ENCODE measurements at regions not wholly inside any gene's neighbourhood (a gene's known extent, or its start where the extent isn't known, plus 50 kb on each side); places are given as distances from the start of the nearest gene placed in this dataset.
A peak's percentile ranks its signal among the peaks of the same experiment; 100 is the strongest.

DNA sequence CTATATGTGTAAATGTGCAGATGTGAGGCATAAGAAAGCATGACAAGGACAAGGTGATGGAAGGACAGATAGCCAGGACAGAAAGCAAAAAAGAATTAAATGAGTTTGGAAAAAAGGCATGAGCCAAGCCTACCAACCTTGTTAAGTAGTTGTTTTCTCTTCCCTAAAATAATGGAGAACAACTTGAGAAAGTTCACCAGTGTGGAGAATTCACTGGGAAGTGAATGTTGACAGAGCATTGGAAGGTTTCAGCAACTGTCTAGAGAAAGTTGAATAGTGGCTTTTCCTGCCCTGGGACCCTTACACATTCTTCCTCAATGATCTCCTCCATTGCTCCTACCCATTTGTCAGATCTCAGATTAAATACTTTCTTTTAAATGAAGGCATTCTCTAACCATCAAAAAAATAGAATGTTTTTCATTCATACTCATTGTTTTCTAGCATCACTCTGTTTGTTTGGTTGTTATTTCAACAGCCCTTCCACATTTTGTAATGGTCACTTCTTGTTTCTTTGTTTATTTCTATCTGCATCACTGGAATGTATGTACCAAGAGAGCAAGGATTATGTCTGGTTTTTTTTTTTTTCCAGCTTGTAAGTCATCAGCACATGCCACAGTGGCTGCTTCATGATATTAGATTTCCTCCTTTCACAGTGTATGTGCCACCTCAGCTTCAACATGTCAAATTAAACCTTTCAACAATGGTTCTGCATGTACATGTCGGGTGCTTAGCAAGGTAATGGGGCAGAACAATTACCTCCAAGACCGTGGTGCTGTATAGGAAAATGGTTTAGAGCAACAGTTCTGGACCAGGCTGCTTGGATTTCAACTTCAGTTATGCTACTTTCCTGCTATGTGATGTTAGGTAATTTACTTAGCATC, 586.0 kb upstream of the VRK2 start:
- H3K9me3 Mint-ChIP-seq: no peaks in the 10 kb centered on the region; the same call in 1 of the 2 replicates

DNA sequence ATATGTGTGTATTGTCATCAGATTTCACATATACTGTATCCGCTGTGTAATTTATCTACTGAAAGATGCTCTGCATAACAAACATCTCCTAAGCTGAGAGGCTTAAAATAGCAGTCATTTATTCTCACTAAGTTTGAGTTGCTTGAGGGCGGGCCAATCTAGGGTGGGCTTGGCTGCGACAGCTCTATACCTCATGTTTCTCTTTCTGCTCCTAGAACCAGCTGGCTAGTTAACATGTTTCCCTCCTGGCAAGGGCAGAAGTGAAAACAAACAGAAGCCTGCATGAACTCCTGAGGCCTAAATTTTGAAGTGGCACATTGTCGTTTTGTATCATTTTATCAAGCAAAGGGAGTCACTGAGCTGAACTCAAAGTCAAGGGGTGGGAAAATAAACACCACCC, 585.0 kb upstream of the VRK2 start:
- no peak for DNase-seq
- TF ChIP-seq, protein P1, sequence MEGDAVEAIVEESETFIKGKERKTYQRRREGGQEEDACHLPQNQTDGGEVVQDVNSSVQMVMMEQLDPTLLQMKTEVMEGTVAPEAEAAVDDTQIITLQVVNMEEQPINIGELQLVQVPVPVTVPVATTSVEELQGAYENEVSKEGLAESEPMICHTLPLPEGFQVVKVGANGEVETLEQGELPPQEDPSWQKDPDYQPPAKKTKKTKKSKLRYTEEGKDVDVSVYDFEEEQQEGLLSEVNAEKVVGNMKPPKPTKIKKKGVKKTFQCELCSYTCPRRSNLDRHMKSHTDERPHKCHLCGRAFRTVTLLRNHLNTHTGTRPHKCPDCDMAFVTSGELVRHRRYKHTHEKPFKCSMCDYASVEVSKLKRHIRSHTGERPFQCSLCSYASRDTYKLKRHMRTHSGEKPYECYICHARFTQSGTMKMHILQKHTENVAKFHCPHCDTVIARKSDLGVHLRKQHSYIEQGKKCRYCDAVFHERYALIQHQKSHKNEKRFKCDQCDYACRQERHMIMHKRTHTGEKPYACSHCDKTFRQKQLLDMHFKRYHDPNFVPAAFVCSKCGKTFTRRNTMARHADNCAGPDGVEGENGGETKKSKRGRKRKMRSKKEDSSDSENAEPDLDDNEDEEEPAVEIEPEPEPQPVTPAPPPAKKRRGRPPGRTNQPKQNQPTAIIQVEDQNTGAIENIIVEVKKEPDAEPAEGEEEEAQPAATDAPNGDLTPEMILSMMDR (IDR thresholded peaks at IDR 0.05): no peak
- H3K36me3 Mint-ChIP-seq (ENCODE audit: low read depth): no peaks in the 10 kb centered on the region

More for the DNA sequence above, 586.0 kb upstream of the VRK2 start:
- Mint-ChIP-seq H3K4me1 (ENCODE audit: low read depth) (peaks cover 5% of the 10 kb centered on the region; the same call in 1 of the 2 replicates), H3K4me3 (no peak overlapping the region), H3K27me3 (ENCODE audit: insufficient read depth) (peaks cover 11% of the 10 kb centered on the region), H3K27ac (no peak overlapping the region), H3K36me3 (ENCODE audit: low read depth) (no peaks in the 10 kb centered on the region)
- TF ChIP-seq, protein P1 (IDR thresholded peaks at IDR 0.05): no peak
- DNase-seq: no peak

DNA sequence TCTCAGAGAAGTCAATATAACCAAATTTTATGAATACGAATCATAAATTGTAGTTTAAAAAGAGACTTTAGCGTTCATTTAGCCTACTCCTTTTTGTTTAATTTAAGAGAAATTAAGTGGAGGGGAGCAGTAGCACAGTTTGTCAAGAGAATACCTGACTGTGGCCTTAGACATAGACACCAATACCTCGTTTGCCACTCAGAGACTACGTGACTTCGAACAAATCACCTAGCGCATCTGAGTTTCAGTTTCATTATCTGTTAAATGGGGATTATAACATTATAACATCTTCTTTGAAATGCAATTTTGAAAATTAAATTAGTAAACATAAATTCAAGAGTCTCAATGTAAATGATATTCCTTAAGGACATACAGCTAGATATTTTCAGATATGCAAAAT, 581.5 kb upstream of the VRK2 start:
- Mint-ChIP-seq H3K36me3 (ENCODE audit: low read depth) (no peaks in the 10 kb centered on the region), H3K4me1 (ENCODE audit: low read depth) (peaks cover 5% of the 10 kb centered on the region; the same call in 1 of the 2 replicates), H3K27ac (no peak overlapping the region), H3K27me3 (ENCODE audit: insufficient read depth) (peaks cover 8% of the 10 kb centered on the region), H3K9me3 (no peaks in the 10 kb centered on the region; the same call in 1 of the 2 replicates), H3K4me3 (peak overlapping the region; percentile 57; the same call in 1 of the 2 replicates)
- DNase-seq: no peak
- TF ChIP-seq, protein P1 (IDR thresholded peaks at IDR 0.05): no peak

More for the DNA sequence above, 585.0 kb upstream of the VRK2 start:
- H3K4me1 Mint-ChIP-seq (ENCODE audit: low read depth): peaks cover 5% of the 10 kb centered on the region; the same call in 1 of the 2 replicates
- H3K27me3 Mint-ChIP-seq (ENCODE audit: insufficient read depth): peaks cover 14% of the 10 kb centered on the region
- no peaks in the 10 kb centered on the region; the same call in 1 of the 2 replicates for H3K9me3 Mint-ChIP-seq
- no peak overlapping the region for H3K27ac Mint-ChIP-seq
- H3K4me3 Mint-ChIP-seq: no peak overlapping the region

DNA sequence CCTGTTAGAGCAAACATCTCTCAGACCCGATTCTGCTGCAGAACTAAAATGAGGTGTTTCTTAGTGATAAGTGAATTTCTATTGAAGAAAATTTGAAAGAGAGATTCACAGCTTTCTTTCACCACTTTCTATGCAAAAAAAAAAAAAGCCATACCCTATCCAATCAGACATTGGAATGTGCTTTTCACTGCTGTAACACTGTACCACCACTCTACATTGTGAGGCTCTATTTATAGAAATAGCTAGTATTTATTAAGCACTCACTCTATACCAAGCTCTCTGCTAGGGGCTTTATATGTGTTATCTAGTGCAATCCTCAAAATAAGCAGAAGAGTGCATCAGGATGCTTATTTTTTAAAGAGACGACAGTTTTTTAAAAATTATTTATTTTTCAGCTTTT, 580.6 kb upstream of the VRK2 start:
- Mint-ChIP-seq H3K4me1 (ENCODE audit: low read depth) (peaks cover 5% of the 10 kb centered on the region; the same call in 1 of the 2 replicates), H3K27me3 (ENCODE audit: insufficient read depth) (peaks cover 4% of the 10 kb centered on the region), H3K27ac (no peak overlapping the region), H3K9me3 (no peaks in the 10 kb centered on the region; the same call in 1 of the 2 replicates), H3K4me3 (no peak overlapping the region; the same call in 1 of the 2 replicates), H3K36me3 (ENCODE audit: low read depth) (no peaks in the 10 kb centered on the region)
- no peak for DNase-seq
- TF ChIP-seq, protein P1 (IDR thresholded peaks at IDR 0.05): no peak

DNA sequence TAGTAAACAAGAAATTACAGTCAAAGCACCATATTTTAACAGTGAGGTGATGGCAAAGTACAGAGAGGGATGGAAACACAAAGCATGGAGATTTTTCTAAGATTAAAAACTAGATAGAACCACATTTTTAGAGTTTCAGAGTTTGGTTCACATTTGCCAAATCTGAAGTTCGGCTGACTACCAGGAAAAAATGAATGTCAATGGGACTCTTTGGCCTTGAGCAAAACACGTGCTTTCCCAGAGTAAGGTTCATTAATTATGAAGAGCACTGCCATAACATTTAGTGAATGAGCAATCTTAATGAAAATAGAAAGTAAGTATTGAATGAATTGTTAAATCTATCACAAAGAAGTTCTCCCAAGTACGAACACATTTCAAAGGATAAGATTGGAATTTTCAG, 571.2 kb upstream of the VRK2 start:
- no peak overlapping the region for H3K27ac Mint-ChIP-seq
- TF ChIP-seq, protein P1 (IDR thresholded peaks at IDR 0.05): no peak
- peaks cover 12% of the 10 kb centered on the region for H3K27me3 Mint-ChIP-seq (ENCODE audit: insufficient read depth)
- DNase-seq: no peak
- H3K36me3 Mint-ChIP-seq (ENCODE audit: low read depth): no peaks in the 10 kb centered on the region
- H3K9me3 Mint-ChIP-seq: no peaks in the 10 kb centered on the region
- H3K4me1 Mint-ChIP-seq (ENCODE audit: low read depth): no peaks in the 10 kb centered on the region
- H3K4me3 Mint-ChIP-seq: no peak overlapping the region

Measured in HFFc6 (cell line).